NCI-H748 (cell line): ENCODE measurements at regions not wholly inside any gene's neighbourhood (a gene's known extent, or its start where the extent isn't known, plus 50 kb on each side); places are given as distances from the start of the nearest gene placed in this dataset.
"Not testable (repeated sequence)": the region's sequence is repeated elsewhere in the genome, so short reads cannot be mapped to it uniquely, and the experiment has no call there.

Experiments used
- DNase-seq: peaks from one replicate; lab custom pipeline; 2025; ENCODE audit not compliant: unreplicated experiment; lab: John Stamatoyannopoulos, UW

- not testable (repeated sequence) for DNase-seq
Observed at GRCh38 chr2:5629510-5629909, 62.7 kb upstream of the SOX11 start.

GRCh38 chr2:5637051-5637450 is 55.1 kb upstream of the SOX11 start:
- not testable (repeated sequence) for DNase-seq
